Osteoblast (primary cell): ENCODE measurements at regions not wholly inside any gene's neighbourhood (a gene's known extent, or its start where the extent isn't known, plus 50 kb on each side); places are given as distances from the start of the nearest gene placed in this dataset.

ENCODE experiments used
- DNase-seq: peaks from one replicate; pipeline ENCODE4 v3.0.0; 2011; ENCODE audit warnings: low spot score, mixed read lengths; ENCODE audit not compliant: insufficient read length; ENCODE audit errors: missing footprints
- H2AFZ ChIP-seq: 2 replicates; pipeline ENCODE4 v1.6.0; 2011; ENCODE audit warnings: mild to moderate bottlenecking, low read length
- H3K27ac ChIP-seq: 2 replicates; pipeline ENCODE4 v1.5.1; 2011; ENCODE audit warnings: mild to moderate bottlenecking, low read depth, low read length, moderate library complexity
- H3K27me3 ChIP-seq: 2 replicates; pipeline ENCODE4 v1.6.0; 2012; ENCODE audit warnings: mild to moderate bottlenecking, control low read depth, inconsistent platforms, low read length, moderate library complexity; ENCODE audit not compliant: insufficient read depth
- H3K36me3 ChIP-seq: 2 replicates; pipeline ENCODE4 v1.5.1; 2011; ENCODE audit warnings: mild to moderate bottlenecking, low read length, control low read depth, moderate library complexity; ENCODE audit not compliant: insufficient read depth
- H3K4me1 ChIP-seq: 2 replicates; pipeline ENCODE4 v1.5.1; 2011; ENCODE audit warnings: mild to moderate bottlenecking, low read length, control low read depth, moderate library complexity; ENCODE audit not compliant: insufficient read depth
- H3K4me2 ChIP-seq: 2 replicates; pipeline ENCODE4 v1.6.0; 2011; ENCODE audit warnings: mild to moderate bottlenecking, low read length; ENCODE audit not compliant: insufficient read depth
- H3K4me3 ChIP-seq: fragments of 200-600 bp; sonication (generic); 3 replicates; pipeline ENCODE4 v1.5.1; 2012; ENCODE audit warnings: mild to moderate bottlenecking, low read length, inconsistent platforms; ENCODE audit not compliant: insufficient read depth
- H3K79me2 ChIP-seq: 2 replicates; pipeline ENCODE4 v1.6.0; 2012; ENCODE audit warnings: mild to moderate bottlenecking, low read length, control low read depth, inconsistent platforms; ENCODE audit not compliant: insufficient read depth
- H3K9me3 ChIP-seq: 2 replicates; pipeline ENCODE4 v1.5.1; 2011; ENCODE audit warnings: low read depth, low read length, control low read depth
- H4K20me1 ChIP-seq: 2 replicates; pipeline ENCODE4 v1.6.0; 2012; ENCODE audit warnings: mild to moderate bottlenecking, low read length, control low read depth; ENCODE audit not compliant: insufficient read depth
- CTCF ChIP-seq: IDR thresholded peaks from 2 replicates; pipeline ENCODE4 v1.5.1; 2011; ENCODE audit warnings: mild to moderate bottlenecking, low read depth, low read length, moderate library complexity; ENCODE audit errors: extremely low read depth

GRCh38 chr18:47458483-47458882, 207.0 kb upstream of the SKOR2 start:
- Histone ChIP-seq H3K79me2 (no peaks in the 10 kb centered on the region), H3K4me3 (no peak overlapping the region), H3K4me2 (no peak overlapping the region), H3K27me3 (no peaks in the 10 kb centered on the region), H4K20me1 (no peaks in the 10 kb centered on the region), H3K4me1 (no peaks in the 10 kb centered on the region), H3K36me3 (no peaks in the 10 kb centered on the region), H2AFZ (no peak overlapping the region), H3K9me3 (no peaks in the 10 kb centered on the region), H3K27ac (no peak overlapping the region)
- no peak for TF ChIP-seq CTCF
- no peak for DNase-seq

- Histone ChIP-seq H3K4me1 (no peaks in the 10 kb centered on the region), H3K79me2 (no peaks in the 10 kb centered on the region), H3K4me2 (no peak overlapping the region), H3K27ac (no peak overlapping the region), H3K9me3 (no peaks in the 10 kb centered on the region), H3K36me3 (no peaks in the 10 kb centered on the region), H3K27me3 (no peaks in the 10 kb centered on the region), H4K20me1 (no peaks in the 10 kb centered on the region), H2AFZ (no peak overlapping the region), H3K4me3 (no peak overlapping the region)
- TF ChIP-seq CTCF = no peak
- no peak for DNase-seq
These were observed 206.2 kb upstream of the SKOR2 start for GRCh38 chr18:47457614-47458013.

GRCh38 chr18:47453038-47453437, 201.6 kb upstream of the SKOR2 start:
- no peaks in the 10 kb centered on the region for H3K9me3 ChIP-seq
- DNase-seq = no peak
- H4K20me1 ChIP-seq = no peaks in the 10 kb centered on the region
- no peaks in the 10 kb centered on the region for H3K79me2 ChIP-seq
- H3K36me3 ChIP-seq = no peaks in the 10 kb centered on the region
- H3K27ac ChIP-seq = no peak overlapping the region
- no peaks in the 10 kb centered on the region for H3K4me1 ChIP-seq
- H2AFZ ChIP-seq = no peak overlapping the region
- no peak overlapping the region for H3K4me3 ChIP-seq
- H3K27me3 ChIP-seq = no peaks in the 10 kb centered on the region
- no peak overlapping the region for H3K4me2 ChIP-seq
- no peak for TF ChIP-seq CTCF

- H3K79me2 ChIP-seq = no peaks in the 10 kb centered on the region
- TF ChIP-seq CTCF = no peak
- no peak overlapping the region for H2AFZ ChIP-seq
- no peak overlapping the region for H3K4me3 ChIP-seq
- H3K9me3 ChIP-seq = no peaks in the 10 kb centered on the region
- H3K4me2 ChIP-seq = no peak overlapping the region
- no peaks in the 10 kb centered on the region for H3K27me3 ChIP-seq
- no peaks in the 10 kb centered on the region for H4K20me1 ChIP-seq
- DNase-seq = no peak
- no peaks in the 10 kb centered on the region for H3K36me3 ChIP-seq
- no peaks in the 10 kb centered on the region for H3K4me1 ChIP-seq
- no peak overlapping the region for H3K27ac ChIP-seq
These were observed 197.5 kb upstream of the SKOR2 start for GRCh38 chr18:47448956-47449355.
